AG09319 (cell line): ENCODE measurements at regions not wholly inside any gene's neighbourhood (a gene's known extent, or its start where the extent isn't known, plus 50 kb on each side); places are given as distances from the start of the nearest gene placed in this dataset.
A peak's percentile ranks its signal among the peaks of the same experiment; 100 is the strongest.
"Not testable (repeated sequence)": the region's sequence is repeated elsewhere in the genome, so short reads cannot be mapped to it uniquely, and the experiment has no call there.

Experiments used
- DNase-seq: peaks from one replicate; pipeline ENCODE4 v3.0.0-alpha.2; 2010; ENCODE audit warnings: low read depth; ENCODE audit errors: extremely low read depth
- TF ChIP-seq, protein P1 (sequence below): IDR thresholded peaks from 2 replicates; pipeline ENCODE4 v1.5.1; 2011; ENCODE audit warnings: low read depth, mild to moderate bottlenecking, inconsistent platforms, low read length, moderate library complexity

DNA sequence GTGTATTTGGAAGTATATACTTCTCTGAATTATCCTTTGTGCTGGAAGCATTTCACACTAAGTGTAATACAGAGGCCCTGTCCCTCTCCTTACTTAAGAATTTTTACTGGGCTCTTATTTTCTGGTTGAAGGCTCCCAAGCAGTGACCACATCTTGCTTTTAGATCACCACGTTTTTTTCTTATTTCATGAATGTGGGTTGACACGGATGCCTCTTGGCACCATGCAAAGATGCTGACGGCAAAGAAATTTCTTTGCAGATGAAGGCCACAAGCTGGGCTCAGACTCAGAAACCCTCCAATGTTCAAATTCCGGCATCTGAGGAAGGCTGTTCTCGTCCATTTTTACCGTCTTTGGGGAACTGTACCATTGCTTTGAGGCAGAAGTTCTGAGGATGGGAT is 168.5 kb downstream of the HMHB1 start:
- DNase-seq = no peak
- TF ChIP-seq, protein P1, sequence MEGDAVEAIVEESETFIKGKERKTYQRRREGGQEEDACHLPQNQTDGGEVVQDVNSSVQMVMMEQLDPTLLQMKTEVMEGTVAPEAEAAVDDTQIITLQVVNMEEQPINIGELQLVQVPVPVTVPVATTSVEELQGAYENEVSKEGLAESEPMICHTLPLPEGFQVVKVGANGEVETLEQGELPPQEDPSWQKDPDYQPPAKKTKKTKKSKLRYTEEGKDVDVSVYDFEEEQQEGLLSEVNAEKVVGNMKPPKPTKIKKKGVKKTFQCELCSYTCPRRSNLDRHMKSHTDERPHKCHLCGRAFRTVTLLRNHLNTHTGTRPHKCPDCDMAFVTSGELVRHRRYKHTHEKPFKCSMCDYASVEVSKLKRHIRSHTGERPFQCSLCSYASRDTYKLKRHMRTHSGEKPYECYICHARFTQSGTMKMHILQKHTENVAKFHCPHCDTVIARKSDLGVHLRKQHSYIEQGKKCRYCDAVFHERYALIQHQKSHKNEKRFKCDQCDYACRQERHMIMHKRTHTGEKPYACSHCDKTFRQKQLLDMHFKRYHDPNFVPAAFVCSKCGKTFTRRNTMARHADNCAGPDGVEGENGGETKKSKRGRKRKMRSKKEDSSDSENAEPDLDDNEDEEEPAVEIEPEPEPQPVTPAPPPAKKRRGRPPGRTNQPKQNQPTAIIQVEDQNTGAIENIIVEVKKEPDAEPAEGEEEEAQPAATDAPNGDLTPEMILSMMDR = no peak

DNA sequence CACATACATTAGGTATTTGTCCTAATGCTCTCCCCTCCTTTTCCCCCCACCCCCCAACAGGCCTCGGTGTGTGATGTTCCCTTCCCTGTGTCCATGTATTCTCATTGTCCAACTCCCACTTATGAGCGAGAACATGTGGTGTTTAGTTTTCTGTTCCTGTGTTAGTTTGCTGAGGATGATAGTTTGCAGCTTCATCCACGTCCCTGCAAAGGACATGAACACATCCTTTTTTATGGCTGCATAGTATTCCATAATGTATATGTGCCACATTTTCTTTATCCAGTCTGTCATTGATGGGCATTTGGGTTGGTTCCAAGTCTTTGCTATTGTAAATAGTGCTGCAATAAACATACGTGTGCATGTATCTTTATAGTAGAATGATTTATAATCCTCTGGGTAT is 171.0 kb downstream of the HMHB1 start:
- DNase-seq = not testable (repeated sequence)

DNA sequence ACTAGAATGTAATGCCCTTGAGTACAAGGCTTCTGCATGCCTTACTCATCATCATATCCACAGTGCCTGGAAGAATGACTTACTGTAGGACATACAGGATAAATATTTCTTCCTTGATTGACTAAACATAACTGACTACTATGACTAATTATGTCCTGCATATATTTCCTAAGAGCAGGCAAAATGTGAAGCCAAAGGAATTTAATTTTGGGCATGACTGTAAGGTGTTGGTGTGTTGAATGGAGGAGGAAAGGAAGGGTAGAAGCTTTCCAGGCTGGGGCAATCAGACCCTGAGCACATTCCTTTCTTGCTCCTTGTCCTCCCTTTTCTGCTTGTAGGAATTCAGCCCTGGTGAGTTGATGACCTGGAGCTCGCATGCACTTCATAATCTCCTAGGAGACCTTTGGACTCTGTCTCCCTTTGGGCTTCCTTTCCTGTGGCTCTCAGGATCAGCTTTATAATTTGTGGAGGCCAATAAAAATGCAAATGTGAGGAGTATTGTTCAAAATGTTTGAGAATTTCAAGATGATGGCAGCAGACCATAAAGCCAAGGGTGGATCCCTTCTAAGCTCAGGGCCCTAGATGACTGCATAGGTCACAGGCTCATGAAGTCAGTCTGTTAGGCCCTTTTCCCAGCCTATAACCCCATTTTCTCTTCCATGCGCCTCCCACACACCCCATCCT is 174.0 kb downstream of the HMHB1 start:
- peak; percentile 19 for DNase-seq
- TF ChIP-seq, protein P1 = no peak

DNA sequence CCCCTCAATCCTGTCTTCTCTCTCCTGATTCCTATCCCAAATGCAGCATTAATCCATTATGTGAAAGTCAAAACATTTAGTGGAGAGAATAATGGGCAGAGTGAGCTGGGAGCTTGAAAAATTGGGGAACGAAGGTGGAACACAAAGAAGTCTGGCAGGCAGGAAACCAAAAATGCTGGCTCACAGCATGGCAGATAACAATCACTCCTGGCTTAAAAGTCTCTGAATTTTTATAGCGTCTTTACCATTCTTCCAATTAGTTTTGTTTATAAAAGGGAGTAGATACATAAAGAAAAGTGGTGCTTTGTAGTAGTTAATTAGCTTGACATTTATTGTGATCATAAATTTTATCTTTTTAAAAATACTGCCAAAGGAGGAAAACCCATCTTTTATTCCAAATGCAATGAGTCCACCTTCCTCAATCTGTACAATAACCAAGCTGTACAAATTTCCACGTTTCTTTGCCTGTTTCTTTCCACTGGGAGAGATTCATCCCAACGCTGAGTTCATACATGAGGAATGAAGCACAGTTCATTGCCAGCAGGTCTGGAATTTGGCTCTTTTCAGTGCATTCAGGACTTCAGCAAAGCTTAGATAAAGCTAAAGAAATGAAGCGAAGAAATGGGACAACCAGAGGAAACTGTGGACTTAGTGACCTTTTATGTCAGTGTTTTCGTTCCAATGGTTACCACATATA is 174.7 kb downstream of the HMHB1 start:
- TF ChIP-seq, protein P1 = no peak
- no peak for DNase-seq

DNA sequence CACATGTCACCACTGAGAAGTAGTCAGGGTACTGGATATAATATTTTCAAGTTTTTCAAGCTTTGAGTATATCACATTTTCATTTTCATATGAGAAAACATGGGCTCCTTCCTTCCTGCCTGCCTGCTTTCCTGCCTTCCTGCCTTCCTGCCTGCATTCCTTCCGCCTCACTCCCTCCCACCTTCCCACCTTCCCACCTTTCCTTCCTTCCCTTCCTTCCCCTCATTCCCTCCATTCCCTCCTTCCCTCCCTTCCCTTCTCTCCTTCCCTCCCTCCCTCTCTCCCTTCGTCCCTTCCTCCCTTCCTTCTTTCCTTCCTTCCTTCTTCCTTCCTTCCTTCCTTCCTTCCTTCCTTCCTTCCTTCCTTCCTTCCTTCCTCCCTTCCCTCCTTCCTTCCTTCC is 175.3 kb downstream of the HMHB1 start:
- TF ChIP-seq, protein P1 = no peak
- DNase-seq = no peak

DNA sequence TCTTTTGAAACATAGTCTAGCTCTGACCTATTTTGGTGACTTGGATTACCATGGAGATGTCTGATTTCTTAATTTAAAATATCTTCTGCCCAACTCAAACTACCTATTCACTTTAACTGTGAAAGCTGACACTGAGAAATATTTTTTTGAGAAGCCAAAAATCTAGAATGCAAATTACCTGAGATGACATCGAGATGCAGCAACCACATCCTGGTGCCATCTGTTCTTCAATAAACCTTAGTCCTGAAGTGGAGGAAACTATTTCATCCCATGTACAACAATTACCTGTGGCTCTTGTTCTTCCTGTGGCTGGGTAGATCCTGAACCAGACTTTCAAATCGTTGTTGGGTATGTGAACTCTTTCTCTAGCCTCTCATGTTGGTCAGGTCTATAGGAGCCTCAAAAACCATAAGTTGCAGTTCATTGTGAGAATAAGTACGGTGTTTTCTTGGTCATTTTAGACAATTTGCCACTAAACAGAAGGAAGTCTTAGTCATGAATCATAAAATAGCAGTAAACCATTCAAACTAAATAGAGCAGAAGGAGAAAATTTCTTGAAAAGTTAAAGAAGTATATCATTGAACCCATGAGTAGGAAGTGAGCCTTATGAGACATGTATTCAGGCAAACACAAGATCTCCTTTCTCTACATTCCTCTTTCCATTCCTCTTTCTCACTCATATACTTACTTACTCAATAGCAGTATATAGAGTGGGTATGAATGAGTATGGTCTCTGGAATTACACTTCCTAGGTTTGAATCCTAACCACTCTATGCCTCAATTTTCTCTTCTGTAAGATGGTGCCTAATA is 176.0 kb downstream of the HMHB1 start:
- TF ChIP-seq, protein P1 = no peak
- DNase-seq = no peak

DNA sequence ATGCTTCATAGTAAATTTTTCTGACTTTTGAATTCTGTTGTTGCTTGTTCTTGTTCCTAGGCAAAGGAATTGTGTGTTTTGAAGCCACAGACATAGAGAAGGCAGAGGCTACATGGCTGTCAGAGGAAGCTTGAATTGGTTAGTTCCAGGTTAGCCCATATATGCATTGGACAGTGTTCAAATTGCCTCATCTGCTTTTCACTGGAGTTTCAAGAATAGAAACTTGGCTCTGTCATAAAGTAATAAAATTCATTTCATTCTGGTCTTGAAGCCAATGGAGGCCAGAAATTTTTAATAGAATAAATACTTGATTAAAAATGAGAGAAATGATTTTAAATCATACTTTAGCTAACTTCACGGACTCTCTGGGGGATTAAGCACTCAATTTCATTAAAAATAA is 178.0 kb downstream of the YIPF5 start:
- DNase-seq = no peak
- TF ChIP-seq, protein P1 = no peak
